Psoas muscle (tissue), 7 donors: ENCODE measurements at regions not wholly inside any gene's neighbourhood (a gene's known extent, or its start where the extent isn't known, plus 50 kb on each side); places are given as distances from the start of the nearest gene placed in this dataset.

Source experiments
- ATAC-seq, 4 donors: fragments of 200-7000 bp; cut with Tn5 transposase; one replicate each; pipeline ENCODE4 v1.9.1; 2020; ENCODE audit warnings: moderate library complexity in 3 of 4, mild to moderate bottlenecking in 2 of 4
- DNase-seq, 2 donors: peaks; one replicate each; pipeline ENCODE4 v3.0.0-alpha.2; 2020
- H3K27ac ChIP-seq: fragments of 200-600 bp; one replicate; pipeline ENCODE4 v1.8.0; 2022
- H3K27me3 ChIP-seq, 3 donors: fragments of 200-600 bp in 1 of 3; one replicate each; pipeline versions ENCODE4 v1.6.1 to v1.8.0; 2013 to 2022; ENCODE audit warnings: low read length in 2 of 3, mild to moderate bottlenecking in 2 of 3, moderate library complexity in 1 of 3; ENCODE audit not compliant: insufficient read depth in 3 of 3
- H3K36me3 ChIP-seq, 2 donors: fragments of 200-600 bp in 1 of 2; one replicate each; pipeline versions ENCODE4 v1.6.1 to v1.8.0; 2013 to 2022; ENCODE audit warnings: low read depth in 1 of 2, mild to moderate bottlenecking in 1 of 2, moderate library complexity in 1 of 2; ENCODE audit not compliant: insufficient read depth in 1 of 2
- H3K4me1 ChIP-seq: fragments of 200-600 bp; one replicate; pipeline ENCODE4 v1.8.0; 2022
- H3K4me3 ChIP-seq: fragments of 200-600 bp; one replicate; pipeline ENCODE4 v1.8.0; 2022; ENCODE audit warnings: mild to moderate bottlenecking
- H3K9me3 ChIP-seq: fragments of 200-600 bp; one replicate; pipeline ENCODE4 v1.8.0; 2022
- CTCF ChIP-seq: fragments of 200-600 bp; IDR thresholded peaks from one replicate; pipeline ENCODE4 v1.8.0; 2022; ENCODE audit warnings: antibody characterized with exemption
- WGBS, 3 donors: extraction: QIAGEN DNeasy Blood & Tissue Kit; methylation state at CpG; one replicate each; pipeline versions ENCODE4 v1.1.6 to v1.1.7; 2013; 5-methylcytosine and 5-hydroxymethylcytosine counted together
- intact Hi-C, 2 donors: fragments of 100-400 bp; cut with DNase I; formaldehyde crosslinking; loops; one replicate each; pipeline versions ENCODE4 v1.11.0 to v1.14.2; 2022
- donor health status: healthy with polysubstance abuse.
- donor health status: DM: no; HTN: no; CAD: no; lungs with moderate emphysema.
- donor health status: Bipolar disorder and iron deficiency.
- donor health status: healthy.
- donor health status: DM: yes; HTN: yes; CAD: no.
- donor health status: DM: no; HTN: no; CAD: no.
- donor health status: DM: yes; HTN: yes; CAD: no.

- peak; percentile 76 for TF ChIP-seq CTCF
Measured at GRCh38 chr1:5745800-5746610, 246.2 kb downstream of the NPHP4 start.

GRCh38 chr1:5744911-5745799 is 247.1 kb downstream of the NPHP4 start:
- ATAC-seq (no peak), DNase-seq (peak in 1 of 2 donors; percentile 23)
- Histone ChIP-seq H3K9me3 (no peaks in the 10 kb centered on the region), H3K27me3 (peaks cover 0 to 36% (median 9%) of the 10 kb centered on the region in 3 donors), H3K36me3 (no peaks in the 10 kb centered on the region), H3K27ac (no peak overlapping the region), H3K4me3 (no peak overlapping the region), H3K4me1 (no peaks in the 10 kb centered on the region)
- TF ChIP-seq CTCF, result no peak
- WGBS, 3 donors, result 35 to 46% (median 42%) methylated on average over 26 of the region's 26 CpGs
- intact Hi-C loops, result loop anchor here (5.0 to 10.0 kb wide), 3 partner anchors 230 to 1830 kb away; no protein-coding TSS in a partner anchor

More at GRCh38 chr1:5745800-5746610, 246.2 kb downstream of the NPHP4 start:
- 25 to 35% (median 31%) methylated on average over 20 to 21 of the region's 21 CpGs for WGBS, 3 donors
- Histone ChIP-seq H3K4me3 (no peak overlapping the region), H3K9me3 (no peaks in the 10 kb centered on the region), H3K27me3 (peaks cover 0 to 36% (median 9%) of the 10 kb centered on the region in 3 donors), H3K4me1 (no peaks in the 10 kb centered on the region), H3K27ac (no peak overlapping the region), H3K36me3 (no peaks in the 10 kb centered on the region)
- intact Hi-C loops, result loop anchor here (5.0 to 10.0 kb wide), 3 partner anchors 231 to 1831 kb away; no protein-coding TSS in a partner anchor
- DNase-seq (peak; percentile 62 to 70), ATAC-seq (peak; percentile 53 to 78 (median 64))

GRCh38 chr1:5744341-5744740 is 247.9 kb downstream of the NPHP4 start:
- Histone ChIP-seq H3K36me3 (no peaks in the 10 kb centered on the region), H3K27ac (no peak overlapping the region), H3K4me3 (no peak overlapping the region), H3K4me1 (no peaks in the 10 kb centered on the region), H3K27me3 (peaks cover 0 to 35% (median 8%) of the 10 kb centered on the region in 3 donors), H3K9me3 (no peaks in the 10 kb centered on the region)
- DNase-seq, result peak in 1 of 2 donors; percentile 45
- 69 to 79% (median 75%) methylated on average over 6 of the region's 6 CpGs for WGBS, 3 donors
- ATAC-seq, result no peak
- TF ChIP-seq CTCF, result no peak
- intact Hi-C loops, result loop anchor here in 1 of 2 donors (10.0 kb wide), 2 partner anchors 230 to 1830 kb away; no protein-coding TSS in a partner anchor

GRCh38 chr1:5743435-5744095 is 248.7 kb downstream of the NPHP4 start:
- Histone ChIP-seq H3K27me3 (peaks cover 0 to 27% (median 6%) of the 10 kb centered on the region in 3 donors), H3K4me1 (no peaks in the 10 kb centered on the region), H3K36me3 (no peaks in the 10 kb centered on the region), H3K27ac (no peak overlapping the region), H3K9me3 (no peaks in the 10 kb centered on the region), H3K4me3 (no peak overlapping the region)
- DNase-seq, result peak in 1 of 2 donors; percentile 37
- no peak for TF ChIP-seq CTCF
- WGBS, 3 donors, result 83 to 90% (median 84%) methylated on average over 13 of the region's 13 CpGs
- ATAC-seq, result no peak
- intact Hi-C loops, result loop anchor here in 1 of 2 donors (10.0 kb wide), 2 partner anchors 229 to 1829 kb away; no protein-coding TSS in a partner anchor
